ENCODE measurements at regions not wholly inside any gene's neighbourhood (a gene's known extent, or its start where the extent isn't known, plus 50 kb on each side); places are given as distances from the start of the nearest gene placed in this dataset.

DNA sequence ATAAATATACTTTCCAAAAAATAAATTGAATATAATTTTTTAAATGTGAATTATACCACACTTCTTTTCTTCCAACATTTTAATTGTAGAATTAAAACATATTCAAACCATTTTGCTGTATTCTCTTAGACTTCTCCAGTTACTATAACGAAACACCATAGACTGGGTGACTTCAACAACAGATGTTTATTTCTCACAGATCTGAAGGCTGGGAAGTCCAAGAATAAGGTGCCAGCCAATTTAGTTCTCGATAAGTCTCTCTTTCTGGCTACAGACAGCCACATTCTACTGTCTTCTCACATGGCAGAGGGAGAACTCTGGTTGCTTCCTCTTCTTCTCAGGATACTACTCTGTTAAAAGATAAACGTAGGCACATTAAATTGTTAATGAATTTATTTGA lies 155.8 kb upstream of the UGT8 start:
- no peak overlapping the region for H3K4me2 ChIP-seq (ENCODE audit: insufficient read depth in 1 of 2, low read depth in 2 of 2, low read length in 2 of 2)
- no peaks in the 10 kb centered on the region for H3K9me3 ChIP-seq (ENCODE audit: insufficient read depth in 2 of 2, low read depth in 1 of 2, low read length in 1 of 2)
- H2BK5ac ChIP-seq (ENCODE audit: low read depth, low read length) = no peak overlapping the region
- no peaks in the 10 kb centered on the region for H3K27me3 ChIP-seq (replicated peaks in 1 of 4; ENCODE audit: control insufficient read depth in 3 of 4, extremely low read depth in 1 of 4, insufficient read depth in 3 of 4, low read length in 3 of 4)
- H3K4ac ChIP-seq (replicated peaks; ENCODE audit: insufficient read length, low read depth, low read length) = no peak overlapping the region
- H2BK120ac ChIP-seq (replicated peaks; ENCODE audit: low read depth, low read length) = no peak overlapping the region
- H4K8ac ChIP-seq (ENCODE audit: extremely low read depth, insufficient read depth, low read length) = no peak overlapping the region
- H3K23ac ChIP-seq (ENCODE audit: insufficient read length) = no peak overlapping the region
- H3K4me1 ChIP-seq (replicated peaks in 1 of 4; ENCODE audit: control insufficient read depth in 3 of 4, insufficient read depth in 4 of 4, low read length in 3 of 4) = peaks cover 0 to 2% (median 0%) of the 10 kb centered on the region in 4 experiments; a peak in 1 of 7 replicates
- H3K23me2 ChIP-seq (ENCODE audit: low read depth, low read length) = no peaks in the 10 kb centered on the region
- no peak overlapping the region for H3K56ac ChIP-seq (replicated peaks; ENCODE audit: insufficient read length, low read depth, low read length)
- no peak overlapping the region for H2AK5ac ChIP-seq (ENCODE audit: low read depth, low read length)
- no peak overlapping the region for H2BK15ac ChIP-seq (ENCODE audit: low read length)
- no peaks in the 10 kb centered on the region for H3K79me2 ChIP-seq (ENCODE audit: control insufficient read depth in 1 of 2, insufficient read depth in 2 of 2, low read length in 2 of 2)
- no peaks in the 10 kb centered on the region for H4K20me1 ChIP-seq (replicated peaks in 1 of 2; ENCODE audit: control insufficient read depth in 1 of 2, insufficient read depth in 2 of 2, low read length in 2 of 2)
- no peak overlapping the region for H3K4me3 ChIP-seq (ENCODE audit: extremely low read depth in 1 of 4, insufficient read depth in 2 of 4, low read depth in 3 of 4, low read length in 4 of 4)
- H3K79me1 ChIP-seq (ENCODE audit: low read depth, low read length) = no peaks in the 10 kb centered on the region
- no peaks in the 10 kb centered on the region for H3K36me3 ChIP-seq (ENCODE audit: control insufficient read depth in 2 of 4, insufficient read depth in 4 of 4, low read length in 3 of 4)
- H3K18ac ChIP-seq (ENCODE audit: extremely low read depth, low read length) = no peak overlapping the region; the same call in 1 of the 2 replicates
- WGBS, 2 experiments (ENCODE audit: extremely low coverage in 1 of 2, insufficient coverage in 1 of 2, insufficient read length in 1 of 2, insufficient replicate concordance in 2 of 2, low coverage in 1 of 2, low lambda C conversion rate in 2 of 2, missing lambda C conversion rate in 1 of 2) = 87% methylated on average over 3 of the region's 3 CpGs; no CpG with 5 or more reads in 1 of the 2 experiments
- H3K14ac ChIP-seq (ENCODE audit: insufficient read length) = no peak overlapping the region
- H4K91ac ChIP-seq (replicated peaks; ENCODE audit: insufficient read length, low read length) = no peak overlapping the region
- no peak overlapping the region for H2BK20ac ChIP-seq (ENCODE audit: low read length)
- POLR2A ChIA-PET (ENCODE audit: partially characterized antibody) = no interaction called here
- no peak overlapping the region for H3K9ac ChIP-seq (replicated peaks in 1 of 4; ENCODE audit: extremely low read depth in 1 of 4, low read depth in 3 of 4, low read length in 3 of 4)
- CTCF ChIA-PET (ENCODE audit: partially characterized antibody) = no interaction called here
- H2AFZ ChIP-seq (ENCODE audit: low read length) = peak overlapping the region; percentile 66; the same call in 1 of the 2 replicates
- DNase-seq (ENCODE audit: low read depth in 1 of 2, low spot score in 2 of 2) (no peak), FAIRE-seq (no peak)
- H2BK12ac ChIP-seq (ENCODE audit: low read depth, low read length) = no peak overlapping the region
- H3K27ac ChIP-seq (ENCODE audit: low read depth, low read length) = no peak overlapping the region
- H4K5ac ChIP-seq (ENCODE audit: insufficient read length, low read depth, low read length) = no peak overlapping the region
- no peak for TF ChIP-seq MAFK (IDR thresholded peaks at IDR 0.05; ENCODE audit: low read depth, low read length)
- TF ChIP-seq BRCA1 (IDR thresholded peaks at IDR 0.05; ENCODE audit: low read depth, low read length) = no peak
- TF ChIP-seq TAF7 (optimal IDR thresholded peaks at IDR 0.05; ENCODE audit: borderline replicate concordance, low read depth, low read length) = no peak
- TF ChIP-seq NANOG (IDR thresholded peaks at IDR 0.05; ENCODE audit: insufficient read depth, low read depth, low read length, poor library complexity, severe bottlenecking) = no peak
- TF ChIP-seq SP4 (IDR thresholded peaks at IDR 0.05; ENCODE audit: low read length) = no peak
- TF ChIP-seq POLR2A (IDR thresholded peaks at IDR 0.05; ENCODE audit: control extremely low read depth in 1 of 2, low read depth in 2 of 2, low read length in 2 of 2) = no peak
- TF ChIP-seq EP300 (IDR thresholded peaks at IDR 0.05; ENCODE audit: borderline replicate concordance in 1 of 2, low read depth in 2 of 2, low read length in 2 of 2) = no peak
- TF ChIP-seq JUN (IDR thresholded peaks at IDR 0.05; ENCODE audit: low read depth, low read length) = no peak
- TF ChIP-seq RNF2 (IDR thresholded peaks at IDR 0.05; ENCODE audit: borderline replicate concordance, low read depth, low read length, missing control alignments, poor library complexity, severe bottlenecking) = no peak
- no peak for TF ChIP-seq SUZ12 (IDR thresholded peaks at IDR 0.05; ENCODE audit: low read length)
- no peak for TF ChIP-seq RAD21 (IDR thresholded peaks at IDR 0.05 in 1 of 2, conservative IDR thresholded peaks at IDR 0.05 in 1 of 2; ENCODE audit: low read depth in 2 of 2, low read length in 2 of 2)
- TF ChIP-seq, protein P1, sequence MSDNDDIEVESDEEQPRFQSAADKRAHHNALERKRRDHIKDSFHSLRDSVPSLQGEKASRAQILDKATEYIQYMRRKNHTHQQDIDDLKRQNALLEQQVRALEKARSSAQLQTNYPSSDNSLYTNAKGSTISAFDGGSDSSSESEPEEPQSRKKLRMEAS (IDR thresholded peaks at IDR 0.05) = no peak
- TF ChIP-seq ZNF274 (IDR thresholded peaks at IDR 0.05; ENCODE audit: borderline replicate concordance, extremely low read depth, low read length) = no peak

All from H1 (cell line).